ENCODE measurements at regions not wholly inside any gene's neighbourhood (a gene's known extent, or its start where the extent isn't known, plus 50 kb on each side); places are given as distances from the start of the nearest gene placed in this dataset.

GRCh38 chr1:74969566-74970135 is 164.5 kb upstream of the LHX8 start:
- TF ChIP-seq, protein P1, sequence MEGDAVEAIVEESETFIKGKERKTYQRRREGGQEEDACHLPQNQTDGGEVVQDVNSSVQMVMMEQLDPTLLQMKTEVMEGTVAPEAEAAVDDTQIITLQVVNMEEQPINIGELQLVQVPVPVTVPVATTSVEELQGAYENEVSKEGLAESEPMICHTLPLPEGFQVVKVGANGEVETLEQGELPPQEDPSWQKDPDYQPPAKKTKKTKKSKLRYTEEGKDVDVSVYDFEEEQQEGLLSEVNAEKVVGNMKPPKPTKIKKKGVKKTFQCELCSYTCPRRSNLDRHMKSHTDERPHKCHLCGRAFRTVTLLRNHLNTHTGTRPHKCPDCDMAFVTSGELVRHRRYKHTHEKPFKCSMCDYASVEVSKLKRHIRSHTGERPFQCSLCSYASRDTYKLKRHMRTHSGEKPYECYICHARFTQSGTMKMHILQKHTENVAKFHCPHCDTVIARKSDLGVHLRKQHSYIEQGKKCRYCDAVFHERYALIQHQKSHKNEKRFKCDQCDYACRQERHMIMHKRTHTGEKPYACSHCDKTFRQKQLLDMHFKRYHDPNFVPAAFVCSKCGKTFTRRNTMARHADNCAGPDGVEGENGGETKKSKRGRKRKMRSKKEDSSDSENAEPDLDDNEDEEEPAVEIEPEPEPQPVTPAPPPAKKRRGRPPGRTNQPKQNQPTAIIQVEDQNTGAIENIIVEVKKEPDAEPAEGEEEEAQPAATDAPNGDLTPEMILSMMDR (IDR thresholded peaks at IDR 0.05; ENCODE audit: low read length), result no peak
- no peak for TF ChIP-seq EZH2 (IDR thresholded peaks at IDR 0.05; ENCODE audit: borderline replicate concordance, low read length)
